Activated CD8-positive, alpha-beta memory T cell treated with anti-CD3 and anti-CD28 coated beads for 1 hour (primary cell): ENCODE measurements at regions not wholly inside any gene's neighbourhood (a gene's known extent, or its start where the extent isn't known, plus 50 kb on each side); places are given as distances from the start of the nearest gene placed in this dataset.
"Not testable (repeated sequence)": the region's sequence is repeated elsewhere in the genome, so short reads cannot be mapped to it uniquely, and the experiment has no call there.

ENCODE experiments used
- DNase-seq, 2 donors: peaks; one replicate each; pipeline ENCODE4 v3.0.0-alpha.2; 2020; ENCODE audit warnings: low read depth in 1 of 2; ENCODE audit errors: extremely low read depth in 1 of 2

DNA sequence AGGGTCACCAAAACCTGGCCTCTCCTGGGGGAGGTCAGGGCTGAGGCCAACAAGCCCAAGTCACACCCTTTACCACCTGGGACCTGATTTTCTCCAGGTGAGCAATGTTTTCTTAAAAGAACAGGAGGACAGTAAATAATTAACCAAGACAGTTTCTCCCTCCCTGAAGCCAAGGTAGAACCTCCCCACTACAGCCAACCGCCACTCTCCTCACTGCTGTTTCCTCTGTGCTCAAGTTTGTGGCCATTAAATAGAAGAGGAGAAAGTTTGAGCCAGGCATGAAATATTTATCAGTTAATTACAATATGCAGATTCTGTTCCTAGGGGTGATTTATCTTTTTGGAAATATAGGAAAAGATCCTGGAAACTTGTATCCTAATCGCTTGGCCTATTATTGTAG lies 150.6 kb upstream of the ANKRD20A1 start:
- not testable (repeated sequence) for DNase-seq

GRCh38 chr9:67711429-67711828 lies 147.3 kb upstream of the ANKRD20A1 start:
- DNase-seq: not testable (repeated sequence)

- DNase-seq: not testable (repeated sequence)
Measured at GRCh38 chr9:67711931-67712330, 146.8 kb upstream of the ANKRD20A1 start.

DNA sequence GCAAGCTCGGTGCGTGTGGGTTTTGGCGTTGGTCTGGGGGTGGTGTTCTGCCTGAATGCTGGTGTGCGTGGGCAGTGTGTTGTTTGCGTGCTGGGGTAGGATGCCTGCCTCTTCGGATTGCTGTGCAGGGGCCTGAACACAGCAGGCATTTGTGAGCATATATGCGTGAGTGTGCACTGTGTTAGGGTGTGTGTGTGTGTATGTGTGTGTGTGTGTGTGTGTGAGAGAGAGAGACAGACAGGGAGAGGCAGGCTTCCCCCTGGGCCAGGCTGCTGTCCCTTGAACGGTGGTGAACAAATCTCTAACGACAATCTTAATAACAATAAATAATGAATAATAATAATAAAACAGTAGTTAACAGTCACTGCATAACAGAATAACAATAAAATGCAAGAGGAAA lies 145.8 kb upstream of the ANKRD20A1 start:
- DNase-seq: not testable (repeated sequence)

GRCh38 chr9:67717830-67718388 lies 140.8 kb upstream of the ANKRD20A1 start:
- peak in 1 of 2 donors; percentile 47 for DNase-seq

DNA sequence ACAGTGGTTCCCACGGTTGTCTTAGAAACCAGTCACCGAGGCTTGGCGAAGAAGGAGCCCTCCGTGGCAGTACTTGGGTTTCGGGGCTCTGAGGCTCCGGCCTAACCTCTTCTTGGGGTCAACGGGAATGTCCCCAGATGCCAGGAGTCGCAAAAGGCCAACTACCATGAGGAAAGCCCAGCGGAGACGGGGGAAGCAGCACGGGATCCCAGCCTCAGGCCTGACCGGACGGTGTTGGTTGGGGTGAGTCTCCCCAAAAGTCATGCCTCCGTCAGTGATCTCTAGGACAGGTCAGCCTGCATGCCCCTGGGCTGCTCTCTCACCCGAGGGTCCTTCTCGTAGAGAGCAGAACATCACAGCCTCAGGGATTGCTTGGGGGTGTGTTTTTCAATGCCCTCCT lies 138.2 kb upstream of the ANKRD20A1 start:
- DNase-seq: not testable (repeated sequence)

- not testable (repeated sequence) for DNase-seq
Measured at GRCh38 chr9:67722460-67723090, 136.2 kb upstream of the ANKRD20A1 start.

DNA sequence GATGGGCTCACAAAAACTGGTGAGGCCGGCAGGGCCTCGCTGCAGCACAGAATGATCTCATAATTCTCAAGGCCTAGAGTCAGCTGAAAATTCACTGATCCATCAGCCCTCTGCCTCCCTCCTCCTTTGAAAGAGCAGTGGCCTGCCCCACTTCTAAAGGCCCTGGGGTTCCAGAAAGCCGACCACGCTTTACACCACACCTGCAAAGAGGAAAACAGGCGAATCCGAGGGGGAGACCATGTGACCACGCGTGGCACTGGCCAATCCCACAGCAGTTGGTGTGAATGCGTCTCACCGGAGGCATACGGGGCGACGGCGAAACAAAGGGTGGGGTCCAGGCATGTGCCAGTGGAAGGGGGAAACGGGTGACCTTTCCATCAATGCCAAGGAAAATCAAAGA lies 135.5 kb upstream of the ANKRD20A1 start:
- DNase-seq: not testable (repeated sequence)

- DNase-seq: peak in 1 of 2 donors; percentile 11
Measured at GRCh38 chr9:67724885-67725284, 133.8 kb upstream of the ANKRD20A1 start.

DNA sequence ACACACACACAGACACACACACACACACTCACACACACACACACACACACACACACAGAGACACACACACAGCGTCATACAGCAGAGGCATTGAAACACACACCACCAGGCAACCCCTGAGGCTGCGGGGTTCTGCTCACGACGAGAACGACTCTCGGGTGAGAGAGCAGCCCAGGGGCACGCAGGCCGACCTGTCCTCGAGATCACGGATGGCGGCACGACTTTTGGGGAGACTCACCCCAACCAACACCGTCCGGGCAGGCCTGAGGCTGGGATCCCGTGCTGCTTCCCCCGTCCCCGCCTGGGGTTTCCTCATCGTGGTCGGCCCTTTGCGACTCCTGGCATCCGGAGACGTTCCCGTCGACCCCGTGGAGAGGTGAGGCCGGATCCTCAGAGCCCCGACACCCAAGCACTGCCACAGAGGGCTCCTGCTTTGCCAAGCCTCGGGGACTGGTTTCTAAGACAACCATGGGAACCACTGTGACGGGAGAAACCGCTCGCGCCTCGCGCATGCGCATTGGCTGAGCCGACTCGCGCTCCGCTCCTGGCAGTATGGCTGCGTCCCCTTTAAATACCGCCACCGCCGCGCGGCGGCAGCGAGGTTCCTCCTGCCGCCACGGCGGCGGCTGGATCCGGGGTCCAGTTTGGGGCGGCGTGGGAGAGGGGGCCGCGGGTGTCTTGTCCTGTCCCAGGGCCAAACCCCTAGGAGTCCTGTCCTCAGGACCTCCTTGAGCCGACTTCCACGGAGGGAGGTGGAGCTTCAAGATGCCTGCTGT lies 132.3 kb upstream of the ANKRD20A1 start:
- DNase-seq: not testable (repeated sequence)

DNA sequence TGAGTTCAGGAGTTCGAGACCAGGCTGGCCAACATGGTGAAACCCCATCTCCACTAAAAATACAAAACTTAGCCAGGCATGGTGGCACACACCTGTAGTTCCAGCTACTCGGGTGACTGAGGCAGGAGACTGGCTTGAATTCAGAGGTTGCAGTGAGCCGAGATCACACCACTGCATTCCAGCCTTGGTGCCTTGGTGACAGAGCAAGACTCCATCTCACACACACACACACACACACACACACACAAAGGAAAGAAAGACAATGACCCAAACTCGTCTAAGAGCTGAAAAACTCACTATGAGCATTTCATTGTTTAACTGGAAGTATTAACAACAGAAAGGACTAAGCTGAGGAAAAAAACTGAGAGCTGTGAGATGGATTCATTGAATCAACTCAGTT lies 95.6 kb upstream of the ANKRD20A1 start:
- not testable (repeated sequence) for DNase-seq

DNA sequence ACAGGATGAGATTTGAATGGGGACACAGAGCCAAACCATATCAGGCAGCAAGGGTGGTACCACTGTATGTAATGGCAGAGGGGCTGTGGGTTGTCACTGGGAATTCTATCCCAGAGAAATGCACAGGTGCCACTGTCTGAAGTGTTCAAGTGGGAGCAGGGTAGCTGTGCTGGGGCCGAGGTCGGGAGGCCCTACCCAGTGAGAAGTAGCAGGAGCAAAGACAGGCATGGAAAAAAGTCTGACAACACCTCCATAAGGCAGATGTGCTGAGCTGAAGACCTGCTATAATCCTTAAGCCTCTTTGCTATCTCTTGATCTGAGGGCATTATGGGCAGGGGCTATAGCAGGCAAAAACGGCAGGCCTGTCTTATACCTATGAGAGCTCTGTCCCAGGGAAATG lies 86.9 kb upstream of the ANKRD20A1 start:
- DNase-seq: not testable (repeated sequence)

GRCh38 chr9:67800170-67800569 lies 58.6 kb upstream of the ANKRD20A1 start:
- DNase-seq: not testable (repeated sequence)
